Ovary (tissue), 7 donors: ENCODE measurements at regions not wholly inside any gene's neighbourhood (a gene's known extent, or its start where the extent isn't known, plus 50 kb on each side); places are given as distances from the start of the nearest gene placed in this dataset.

Source experiments
- DNase-seq, 5 donors: peaks; one replicate each; pipeline ENCODE4 v3.0.0-alpha.2; 2019 to 2020
- H3K27ac ChIP-seq, 2 donors: fragments of 200-600 bp; one replicate each; pipeline versions ENCODE4 v1.5.1 to v1.8.0; 2019 to 2022
- H3K27me3 ChIP-seq: fragments of 200-600 bp; one replicate; pipeline ENCODE4 v1.8.0; 2022
- H3K36me3 ChIP-seq: fragments of 200-600 bp; sonication (generic); one replicate; pipeline ENCODE4 v1.5.1; 2019
- H3K4me1 ChIP-seq: one replicate; pipeline ENCODE4 v1.8.1; 2013; ENCODE audit warnings: mild to moderate bottlenecking, moderate library complexity; ENCODE audit not compliant: insufficient read depth
- H3K4me3 ChIP-seq: fragments of 200-600 bp; sonication (generic); one replicate; pipeline ENCODE4 v1.5.1; 2017
- H3K9me3 ChIP-seq, 2 donors: fragments of 200-600 bp in 1 of 2; sonication (generic) in 1 of 2; one replicate each; pipeline versions ENCODE4 v1.5.1 to v1.8.1; 2013 to 2019; ENCODE audit warnings: mild to moderate bottlenecking in 1 of 2, moderate library complexity in 1 of 2
- EP300 ChIP-seq: sonication (generic); formaldehyde crosslinking; IDR thresholded peaks from one replicate; pipeline ENCODE4 v1.6.1; 2017; ENCODE audit warnings: antibody characterized with exemption
- POLR2A ChIP-seq: fragments of 450-650 bp; IDR thresholded peaks from one replicate; pipeline ENCODE4 v1.6.1; 2017; ENCODE audit warnings: antibody characterized with exemption, mild to moderate bottlenecking, moderate library complexity
- WGBS, 3 donors: extraction: QIAGEN DNeasy Blood & Tissue Kit in 1 of 3; methylation state at CpG; one replicate each; pipeline versions ENCODE4 v1.1.5 to v1.1.7; 2013 to 2017; 5-methylcytosine and 5-hydroxymethylcytosine counted together
- intact Hi-C, 4 donors: fragments of 100-400 bp; cut with DNase I; formaldehyde crosslinking; loops; one replicate each; pipeline versions ENCODE4 v1.11.0 to v1.15.1; 2022 to 2023
- TF ChIP-seq, protein P1 (sequence below), 3 donors: fragments of 450-650 bp in 2 of 3; fragments of 200-600 bp in 1 of 3; IDR thresholded peaks; one replicate each; pipeline versions ENCODE4 v1.5.1 to v1.8.0; 2016 to 2022; ENCODE audit warnings: antibody characterized with exemption in 3 of 3, mild to moderate bottlenecking in 1 of 3
- donor health status: DM: no; HTN: no; CAD: no; lungs with moderate emphysema.
- donor health status: DM: no; HTN: no; CAD: no.
- donor health status: Bipolar disorder and iron deficiency.
- donor health status: DM: no; HTN: no; CAD: no.
- donor health status: DM: yes; HTN: yes; CAD: no.

DNA sequence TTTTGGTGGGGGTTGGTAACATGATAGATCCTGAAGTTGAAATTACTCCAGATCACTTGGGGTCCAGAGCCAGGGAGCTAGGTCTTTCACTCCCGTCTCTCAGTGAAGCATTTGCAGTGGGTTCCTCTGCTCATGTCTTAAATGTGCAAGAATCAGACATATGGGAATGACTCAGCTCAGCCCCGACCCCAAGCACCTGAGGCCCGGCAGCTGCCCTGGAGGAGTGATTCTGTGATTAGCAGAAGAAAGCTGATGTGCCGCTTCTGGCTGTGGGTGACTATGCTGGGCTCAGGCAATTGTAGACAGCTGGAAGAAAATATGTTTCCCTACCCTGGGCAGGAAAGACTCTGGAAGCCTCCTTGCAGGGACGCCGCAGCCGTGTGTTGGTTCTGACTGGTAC is 601.7 kb downstream of the NPHP4 start:
- no peaks in the 10 kb centered on the region for H3K27me3 ChIP-seq
- no peak for DNase-seq
- 23 to 38% (median 37%) methylated on average over 7 of the region's 7 CpGs for WGBS, 3 donors

DNA sequence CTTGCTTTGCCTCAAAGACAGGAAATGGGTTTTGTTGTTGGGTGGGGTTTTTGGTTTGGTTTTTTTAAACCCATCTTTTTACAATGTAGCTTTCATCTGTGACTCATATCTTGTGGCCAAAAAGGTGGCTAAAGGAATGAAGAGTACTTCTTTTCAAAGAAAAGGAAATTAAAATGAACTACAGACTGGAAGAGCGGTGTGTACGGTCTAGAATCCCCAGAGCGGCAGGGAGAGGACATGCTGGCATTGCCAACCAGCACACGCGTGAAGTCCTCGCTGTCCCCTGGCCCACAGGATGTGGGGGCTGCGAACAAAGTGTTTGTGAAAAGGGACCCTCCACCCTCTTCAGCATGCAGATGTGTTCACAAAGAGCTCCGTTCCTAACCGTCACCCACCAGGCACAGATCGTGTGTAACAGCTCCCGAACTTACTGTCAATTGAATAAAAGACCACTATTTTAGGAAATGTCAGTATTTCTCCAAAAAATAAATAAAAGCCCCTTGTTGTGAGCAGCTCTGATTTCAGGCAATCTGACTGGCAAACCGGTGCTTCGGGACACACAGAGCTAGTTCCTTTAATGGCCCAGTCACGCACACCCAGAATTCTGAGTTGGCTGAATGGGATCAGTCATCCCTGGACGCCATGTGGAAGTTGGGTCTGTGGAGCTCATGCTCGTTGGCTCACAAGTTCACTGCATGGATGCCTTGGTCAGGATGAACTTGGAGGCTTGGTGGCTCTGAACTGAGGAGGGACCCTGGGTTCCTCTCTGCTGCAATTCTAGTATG is 602.9 kb downstream of the NPHP4 start:
- Histone ChIP-seq H3K4me3 (no peak overlapping the region), H3K27me3 (no peaks in the 10 kb centered on the region), H3K4me1 (no peaks in the 10 kb centered on the region), H3K9me3 (no peaks in the 10 kb centered on the region), H3K27ac (no peak overlapping the region), H3K36me3 (no peaks in the 10 kb centered on the region)
- DNase-seq, result no peak
- intact Hi-C loops, result no loop called here
- WGBS, 3 donors, result 85 to 90% (median 89%) methylated on average over 16 of the region's 16 CpGs
- TF ChIP-seq, protein P1, sequence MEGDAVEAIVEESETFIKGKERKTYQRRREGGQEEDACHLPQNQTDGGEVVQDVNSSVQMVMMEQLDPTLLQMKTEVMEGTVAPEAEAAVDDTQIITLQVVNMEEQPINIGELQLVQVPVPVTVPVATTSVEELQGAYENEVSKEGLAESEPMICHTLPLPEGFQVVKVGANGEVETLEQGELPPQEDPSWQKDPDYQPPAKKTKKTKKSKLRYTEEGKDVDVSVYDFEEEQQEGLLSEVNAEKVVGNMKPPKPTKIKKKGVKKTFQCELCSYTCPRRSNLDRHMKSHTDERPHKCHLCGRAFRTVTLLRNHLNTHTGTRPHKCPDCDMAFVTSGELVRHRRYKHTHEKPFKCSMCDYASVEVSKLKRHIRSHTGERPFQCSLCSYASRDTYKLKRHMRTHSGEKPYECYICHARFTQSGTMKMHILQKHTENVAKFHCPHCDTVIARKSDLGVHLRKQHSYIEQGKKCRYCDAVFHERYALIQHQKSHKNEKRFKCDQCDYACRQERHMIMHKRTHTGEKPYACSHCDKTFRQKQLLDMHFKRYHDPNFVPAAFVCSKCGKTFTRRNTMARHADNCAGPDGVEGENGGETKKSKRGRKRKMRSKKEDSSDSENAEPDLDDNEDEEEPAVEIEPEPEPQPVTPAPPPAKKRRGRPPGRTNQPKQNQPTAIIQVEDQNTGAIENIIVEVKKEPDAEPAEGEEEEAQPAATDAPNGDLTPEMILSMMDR (IDR thresholded peaks at IDR 0.05), result no peak
- TF ChIP-seq POLR2A, result no peak
- TF ChIP-seq EP300, result no peak

More for the DNA sequence above, 601.7 kb downstream of the NPHP4 start:
- H3K27ac ChIP-seq, result no peak overlapping the region
- H3K36me3 ChIP-seq, result no peaks in the 10 kb centered on the region
- H3K9me3 ChIP-seq, result no peaks in the 10 kb centered on the region
- H3K4me1 ChIP-seq, result no peaks in the 10 kb centered on the region
- TF ChIP-seq EP300 (no peak), POLR2A (no peak)
- TF ChIP-seq, protein P1 (IDR thresholded peaks at IDR 0.05), result no peak
- no peak overlapping the region for H3K4me3 ChIP-seq
- intact Hi-C loops, result no loop called here

DNA sequence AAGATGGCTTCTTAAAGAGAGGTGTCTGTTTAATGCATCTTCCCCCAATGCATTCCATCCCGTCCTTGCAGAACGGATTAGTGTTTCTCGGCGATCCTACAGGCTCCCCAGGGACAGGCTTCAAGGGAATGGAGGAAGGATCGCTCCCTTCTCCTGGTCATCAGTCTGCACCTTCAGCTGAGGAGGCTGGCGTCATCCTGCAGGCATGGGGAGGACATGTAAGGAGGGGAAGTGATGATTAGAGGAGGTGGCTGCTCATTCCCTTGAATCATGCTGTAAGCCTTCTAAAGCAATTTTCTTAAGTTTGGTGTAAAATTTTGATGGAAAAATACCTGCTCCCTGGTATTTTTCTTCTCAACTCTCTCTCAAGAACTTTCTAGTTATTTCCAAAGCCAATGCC is 603.6 kb downstream of the NPHP4 start:
- Histone ChIP-seq H3K27ac (no peak overlapping the region), H3K4me1 (no peaks in the 10 kb centered on the region), H3K4me3 (no peak overlapping the region), H3K27me3 (no peaks in the 10 kb centered on the region), H3K36me3 (no peaks in the 10 kb centered on the region), H3K9me3 (no peaks in the 10 kb centered on the region)
- intact Hi-C loops, result no loop called here
- DNase-seq, result no peak
- no peak for TF ChIP-seq EP300
- WGBS, 3 donors, result 47 to 67% (median 52%) methylated on average over 6 of the region's 6 CpGs

DNA sequence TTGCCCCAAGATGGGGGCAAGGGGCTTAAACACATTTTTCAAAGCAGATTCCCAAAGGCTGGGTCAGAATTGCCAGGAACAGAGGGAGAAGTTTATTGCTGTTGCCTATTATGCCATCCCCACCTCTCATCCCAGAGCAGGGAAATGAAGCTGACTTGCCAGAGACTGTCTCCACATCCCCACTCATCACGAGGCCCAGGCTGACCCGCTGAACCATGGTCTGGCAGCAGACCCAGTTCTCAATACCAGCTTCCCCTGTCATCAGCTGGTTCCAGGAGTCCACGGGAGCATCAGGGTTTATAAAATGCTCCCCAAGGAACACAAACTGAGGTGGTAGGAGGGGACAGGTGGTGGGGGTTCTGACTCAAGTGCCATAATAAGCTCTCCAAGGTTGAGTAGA is 605.9 kb downstream of the NPHP4 start:
- intact Hi-C loops, result no loop called here
- H3K27ac ChIP-seq, result no peak overlapping the region
- no peaks in the 10 kb centered on the region for H3K36me3 ChIP-seq
- TF ChIP-seq, protein P1 (IDR thresholded peaks at IDR 0.05), result no peak
- TF ChIP-seq POLR2A (no peak), EP300 (no peak)
- 47 to 74% (median 74%) methylated on average over 3 of the region's 3 CpGs for WGBS, 3 donors
- H3K4me3 ChIP-seq, result no peak overlapping the region
- DNase-seq, result no peak
- no peaks in the 10 kb centered on the region for H3K9me3 ChIP-seq
- no peaks in the 10 kb centered on the region for H3K27me3 ChIP-seq
- H3K4me1 ChIP-seq, result no peaks in the 10 kb centered on the region

DNA sequence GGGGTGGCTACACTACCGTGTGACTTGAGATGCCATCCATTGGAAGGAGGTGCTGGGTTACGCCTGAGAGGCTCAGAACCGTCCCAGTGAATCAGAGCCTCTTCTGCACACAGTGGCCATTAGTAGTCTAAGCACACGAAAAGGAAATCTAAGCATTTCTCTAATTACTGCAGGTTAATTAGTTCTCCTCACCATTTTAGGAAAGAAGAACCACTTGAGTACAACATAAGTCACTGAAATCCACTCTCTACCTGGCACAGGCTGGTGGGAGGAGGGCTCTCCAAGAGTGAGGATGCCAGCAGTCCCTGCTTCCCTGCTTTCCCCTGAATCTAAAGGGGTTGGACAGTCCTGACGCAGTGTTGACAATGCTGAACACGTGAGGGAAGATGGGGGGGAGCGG is 606.3 kb downstream of the NPHP4 start:
- WGBS, 3 donors, result 55 to 69% (median 67%) methylated on average over 7 of the region's 7 CpGs
- intact Hi-C loops, result no loop called here

More for the DNA sequence above, 606.3 kb downstream of the NPHP4 start:
- DNase-seq, result no peak
- H3K9me3 ChIP-seq, result no peaks in the 10 kb centered on the region
- no peaks in the 10 kb centered on the region for H3K36me3 ChIP-seq
- TF ChIP-seq, protein P1 (IDR thresholded peaks at IDR 0.05), result no peak
- TF ChIP-seq POLR2A (no peak), EP300 (no peak)
- no peaks in the 10 kb centered on the region for H3K4me1 ChIP-seq
- no peak overlapping the region for H3K27ac ChIP-seq
- no peaks in the 10 kb centered on the region for H3K27me3 ChIP-seq
- no peak overlapping the region for H3K4me3 ChIP-seq
